Small intestine (tissue), 7 donors: ENCODE measurements at regions not wholly inside any gene's neighbourhood (a gene's known extent, or its start where the extent isn't known, plus 50 kb on each side); places are given as distances from the start of the nearest gene placed in this dataset.

Experiments used
- DNase-seq, 2 donors: peaks; one replicate each; pipeline versions ENCODE4 v3.0.0 to v3.0.0-alpha.2; 2013
- FAIRE-seq: peaks from 2 replicates; lab custom pipeline; 2012; peaks lifted over from hg19 to GRCh38; lab: Jason Lieb, UNC
- H3K27ac ChIP-seq, 3 donors: one replicate each; pipeline ENCODE4 v1.5.1; 2013; ENCODE audit warnings: low read length in 2 of 3, mild to moderate bottlenecking in 2 of 3, control low read depth in 1 of 3, inconsistent platforms in 1 of 3, low read depth in 1 of 3, moderate library complexity in 1 of 3
- H3K27me3 ChIP-seq, 3 donors: one replicate each; pipeline ENCODE4 v1.6.1; 2013; ENCODE audit warnings: low read length in 3 of 3, inconsistent platforms in 1 of 3; ENCODE audit not compliant: control insufficient read depth in 3 of 3, insufficient read depth in 3 of 3
- H3K36me3 ChIP-seq, 3 donors: one replicate each; pipeline ENCODE4 v1.6.1; 2013; ENCODE audit warnings: low read length in 3 of 3, inconsistent platforms in 1 of 3, low read depth in 1 of 3, mild to moderate bottlenecking in 1 of 3, moderate library complexity in 1 of 3; ENCODE audit not compliant: control insufficient read depth in 3 of 3, insufficient read depth in 2 of 3
- H3K4me1 ChIP-seq, 3 donors: one replicate each; pipeline ENCODE4 v1.6.1; 2013; ENCODE audit warnings: low read length in 2 of 3, inconsistent platforms in 1 of 3, low read depth in 1 of 3, mild to moderate bottlenecking in 1 of 3, moderate library complexity in 1 of 3; ENCODE audit not compliant: control insufficient read depth in 3 of 3, insufficient read depth in 2 of 3
- H3K4me3 ChIP-seq, 3 donors: one replicate each; pipeline ENCODE4 v1.5.1; 2013; ENCODE audit warnings: low read length in 3 of 3, control low read depth in 1 of 3, inconsistent platforms in 1 of 3, low read depth in 1 of 3, mild to moderate bottlenecking in 1 of 3, moderate library complexity in 1 of 3
- H3K9me3 ChIP-seq, 2 donors: one replicate each; pipeline ENCODE4 v1.6.1; 2013; ENCODE audit warnings: low read depth in 1 of 2, low read length in 1 of 2; ENCODE audit not compliant: control insufficient read depth in 2 of 2, insufficient read depth in 1 of 2
- WGBS, 3 donors: extraction: QIAGEN DNeasy Blood & Tissue Kit; methylation state at CpG; one replicate each; pipeline ENCODE4 v1.1.7; 2013; 5-methylcytosine and 5-hydroxymethylcytosine counted together
- donor health status: healthy with polysubstance abuse.
- donor health status: control.
- donor health status: control.
- donor health status: Bipolar disorder and iron deficiency.
- donor health status: healthy.

GRCh38 chr17:79482727-79483521, 127.9 kb downstream of the RBFOX3 start:
- WGBS, 3 donors, result 12 to 32% (median 21%) methylated on average over 17 of the region's 17 CpGs
- H3K4me1 ChIP-seq, result no peaks in the 10 kb centered on the region
- no peak overlapping the region for H3K4me3 ChIP-seq
- no peak overlapping the region for H3K27ac ChIP-seq
- no peak for FAIRE-seq
- DNase-seq, result no peak
- peaks cover 0 to 26% (median 6%) of the 10 kb centered on the region in 3 donors for H3K27me3 ChIP-seq
- H3K9me3 ChIP-seq, result no peaks in the 10 kb centered on the region
- no peaks in the 10 kb centered on the region for H3K36me3 ChIP-seq

- H3K27me3 ChIP-seq, result peaks cover 0 to 14% (median 3%) of the 10 kb centered on the region in 3 donors
- H3K4me3 ChIP-seq, result no peak overlapping the region
- H3K9me3 ChIP-seq, result no peaks in the 10 kb centered on the region
- no peak overlapping the region for H3K27ac ChIP-seq
- H3K36me3 ChIP-seq, result no peaks in the 10 kb centered on the region
- FAIRE-seq (no peak), DNase-seq (no peak)
- H3K4me1 ChIP-seq, result no peaks in the 10 kb centered on the region
- WGBS, 3 donors, result 67 to 77% (median 73%) methylated on average over 10 of the region's 10 CpGs
Observed at GRCh38 chr17:79479876-79480275, 131.0 kb downstream of the RBFOX3 start.

- H3K27me3 ChIP-seq, result peaks cover 0 to 7% (median 7%) of the 10 kb centered on the region in 3 donors
- H3K9me3 ChIP-seq, result no peaks in the 10 kb centered on the region
- no peaks in the 10 kb centered on the region for H3K36me3 ChIP-seq
- 60 to 66% (median 66%) methylated on average over 9 of the region's 9 CpGs for WGBS, 3 donors
- no peak overlapping the region for H3K4me3 ChIP-seq
- H3K27ac ChIP-seq, result no peak overlapping the region
- FAIRE-seq (no peak), DNase-seq (no peak)
- no peaks in the 10 kb centered on the region for H3K4me1 ChIP-seq
Observed at GRCh38 chr17:79478841-79479240, 132.0 kb downstream of the RBFOX3 start.

GRCh38 chr17:79478051-79478461, 132.8 kb downstream of the RBFOX3 start:
- H3K36me3 ChIP-seq, result no peaks in the 10 kb centered on the region
- H3K27me3 ChIP-seq, result peaks cover 0 to 7% (median 3%) of the 10 kb centered on the region in 3 donors
- no peaks in the 10 kb centered on the region for H3K9me3 ChIP-seq
- FAIRE-seq, result no peak
- H3K4me3 ChIP-seq, result no peak overlapping the region
- H3K27ac ChIP-seq, result no peak overlapping the region
- no peaks in the 10 kb centered on the region for H3K4me1 ChIP-seq
- WGBS, 3 donors, result 45 to 54% (median 50%) methylated on average over 22 of the region's 22 CpGs
- no peak for DNase-seq

GRCh38 chr17:79476074-79476652, 134.7 kb downstream of the RBFOX3 start:
- DNase-seq (no peak), FAIRE-seq (no peak)
- H3K4me1 ChIP-seq, result no peaks in the 10 kb centered on the region
- WGBS, 3 donors, result 42 to 50% (median 45%) methylated on average over 13 of the region's 13 CpGs
- H3K4me3 ChIP-seq, result no peak overlapping the region
- peaks cover 0 to 10% (median 3%) of the 10 kb centered on the region in 3 donors for H3K27me3 ChIP-seq
- no peaks in the 10 kb centered on the region for H3K36me3 ChIP-seq
- H3K27ac ChIP-seq, result no peak overlapping the region
- no peaks in the 10 kb centered on the region for H3K9me3 ChIP-seq

- Histone ChIP-seq H3K27ac (no peak overlapping the region), H3K4me3 (no peak overlapping the region), H3K36me3 (no peaks in the 10 kb centered on the region), H3K4me1 (no peaks in the 10 kb centered on the region), H3K27me3 (peaks cover 0 to 15% (median 3%) of the 10 kb centered on the region in 3 donors), H3K9me3 (no peaks in the 10 kb centered on the region)
- DNase-seq (no peak), FAIRE-seq (no peak)
- 65 to 69% (median 68%) methylated on average over 12 of the region's 12 CpGs for WGBS, 3 donors
Observed at GRCh38 chr17:79473876-79474440, 136.9 kb downstream of the RBFOX3 start.

- DNase-seq (peak; percentile 52 to 57), FAIRE-seq (no peak)
- no peaks in the 10 kb centered on the region for H3K36me3 ChIP-seq
- no peak overlapping the region for H3K4me3 ChIP-seq
- no peak overlapping the region for H3K27ac ChIP-seq
- H3K4me1 ChIP-seq, result no peaks in the 10 kb centered on the region
- 32 to 51% (median 33%) methylated on average over 14 of the region's 14 CpGs for WGBS, 3 donors
- peaks cover 0 to 15% (median 3%) of the 10 kb centered on the region in 3 donors for H3K27me3 ChIP-seq
- H3K9me3 ChIP-seq, result no peaks in the 10 kb centered on the region
Observed at GRCh38 chr17:79473111-79473875, 137.6 kb downstream of the RBFOX3 start.

- DNase-seq, result no peak
- H3K27me3 ChIP-seq, result peaks cover 0 to 13% (median under 1%) of the 10 kb centered on the region in 3 donors
- H3K4me1 ChIP-seq, result no peaks in the 10 kb centered on the region
- H3K9me3 ChIP-seq, result no peaks in the 10 kb centered on the region
- WGBS, 3 donors, result 63 to 64% (median 63%) methylated on average over 4 of the region's 4 CpGs
- FAIRE-seq, result no peak
- no peak overlapping the region for H3K4me3 ChIP-seq
- H3K36me3 ChIP-seq, result no peaks in the 10 kb centered on the region
- no peak overlapping the region for H3K27ac ChIP-seq
Observed at GRCh38 chr17:79470754-79471153, 140.1 kb downstream of the RBFOX3 start.
